ENCODE measurements at regions not wholly inside any gene's neighbourhood (a gene's known extent, or its start where the extent isn't known, plus 50 kb on each side); places are given as distances from the start of the nearest gene placed in this dataset.

GRCh38 chrX:109826954-109827708 lies 94.1 kb upstream of the ACSL4 start:
- no peak for TF ChIP-seq CTCF (IDR thresholded peaks at IDR 0.05 in 2 of 3, conservative IDR thresholded peaks at IDR 0.05 in 1 of 3; ENCODE audit: control insufficient read depth in 2 of 3, extremely low read depth in 1 of 3, insufficient read depth in 1 of 3, low read depth in 3 of 3, low read length in 3 of 3)
- no peak for TF ChIP-seq MAX (IDR thresholded peaks at IDR 0.05; ENCODE audit: low read depth, low read length)
- no peak for TF ChIP-seq CBX3 (IDR thresholded peaks at IDR 0.05; ENCODE audit: borderline replicate concordance, low read depth)
- TF ChIP-seq MEF2A (IDR thresholded peaks at IDR 0.05; ENCODE audit: insufficient read depth, low read depth, low read length): no peak
- TF ChIP-seq CUX1 (IDR thresholded peaks at IDR 0.05; ENCODE audit: insufficient replicate concordance, low read depth, low read length): no peak
- TF ChIP-seq GABPA (IDR thresholded peaks at IDR 0.05; ENCODE audit: low read depth): no peak
- TF ChIP-seq CHD4 (IDR thresholded peaks at IDR 0.05): no peak
- no peak for TF ChIP-seq BCLAF1 (IDR thresholded peaks at IDR 0.05)
